Sigmoid colon (tissue), 6 donors: ENCODE measurements at regions not wholly inside any gene's neighbourhood (a gene's known extent, or its start where the extent isn't known, plus 50 kb on each side); places are given as distances from the start of the nearest gene placed in this dataset.

Source experiments
- DNase-seq: peaks from one replicate; pipeline ENCODE4 v3.0.0-alpha.2; 2019
- H3K27ac ChIP-seq, 4 donors: fragments of 200-600 bp; sonication (generic); one replicate each; pipeline ENCODE4 v1.5.1; 2016 to 2019; ENCODE audit warnings: mild to moderate bottlenecking in 1 of 4
- H3K27me3 ChIP-seq, 3 donors: fragments of 200-600 bp; sonication (generic); one replicate each; pipeline ENCODE4 v1.5.1; 2019; ENCODE audit warnings: mild to moderate bottlenecking in 1 of 3
- H3K36me3 ChIP-seq, 4 donors: fragments of 200-600 bp; sonication (generic); one replicate each; pipeline ENCODE4 v1.5.1; 2016 to 2019
- H3K4me1 ChIP-seq, 4 donors: fragments of 200-600 bp; sonication (generic); one replicate each; pipeline ENCODE4 v1.5.1; 2017 to 2019
- H3K4me3 ChIP-seq, 4 donors: fragments of 200-600 bp; sonication (generic); one replicate each; pipeline ENCODE4 v1.5.1; 2017 to 2019; ENCODE audit warnings: mild to moderate bottlenecking in 2 of 4, moderate library complexity in 1 of 4
- H3K9me3 ChIP-seq, 4 donors: fragments of 200-600 bp in 3 of 4; sonication (generic) in 3 of 4; one replicate each; pipeline versions ENCODE4 v1.5.1 to v1.6.1; 2013 to 2019
- EP300 ChIP-seq, 4 donors: sonication (generic); formaldehyde crosslinking; IDR thresholded peaks; one replicate each; pipeline ENCODE4 v1.6.1; 2017; ENCODE audit warnings: antibody characterized with exemption in 4 of 4
- POLR2A ChIP-seq, 2 donors: fragments of 450-650 bp; IDR thresholded peaks; one replicate each; pipeline ENCODE4 v1.6.1; 2016; ENCODE audit warnings: antibody characterized with exemption in 2 of 2, mild to moderate bottlenecking in 2 of 2, moderate library complexity in 2 of 2
- POLR2AphosphoS5 ChIP-seq, 4 donors: sonication (generic); formaldehyde crosslinking; IDR thresholded peaks; one replicate each; pipeline ENCODE4 v1.6.1; 2017; ENCODE audit warnings: antibody characterized with exemption in 4 of 4
- WGBS, 2 donors: extraction: QIAGEN DNeasy Blood & Tissue Kit; methylation state at CpG; one replicate each; pipeline ENCODE4 v1.1.7; 2013; 5-methylcytosine and 5-hydroxymethylcytosine counted together
- intact Hi-C: fragments of 100-400 bp; cut with DNase I; formaldehyde crosslinking; loops from one replicate; pipeline ENCODE4 v1.15.1; 2023
- TF ChIP-seq, protein P1 (sequence below), 4 experiments: fragments of 450-650 bp in 3 of 4; fragments of 200-600 bp in 1 of 4; IDR thresholded peaks; one replicate each; pipeline ENCODE4 v1.5.1; 2016 to 2019; ENCODE audit warnings: antibody characterized with exemption in 4 of 4, mild to moderate bottlenecking in 3 of 4, moderate library complexity in 2 of 4
- donor health status: healthy with polysubstance abuse.
- donor health status: healthy.

DNA sequence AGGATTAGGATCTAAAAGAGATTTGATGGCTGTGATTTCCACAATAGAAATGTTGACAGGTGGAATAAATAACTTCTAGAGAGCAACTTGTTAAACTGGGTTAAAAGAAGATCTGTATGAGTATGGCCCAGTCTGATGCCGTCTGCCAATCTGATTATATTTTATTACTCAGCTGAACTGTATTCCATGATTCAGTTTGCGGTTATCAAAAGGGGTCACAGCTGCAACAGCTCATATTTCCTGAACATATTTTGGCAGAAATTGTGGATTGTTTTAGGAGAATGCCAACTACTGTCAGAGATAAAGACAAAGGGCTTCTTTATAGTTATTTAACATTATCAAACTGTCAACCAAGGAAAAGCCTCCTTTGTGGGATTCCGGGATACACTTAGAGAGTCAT lies 244.8 kb upstream of the MINDY3 start:
- Histone ChIP-seq H3K36me3 (no peaks in the 10 kb centered on the region), H3K4me1 (no peaks in the 10 kb centered on the region), H3K27ac (no peak overlapping the region), H3K4me3 (no peak overlapping the region), H3K27me3 (no peaks in the 10 kb centered on the region), H3K9me3 (no peaks in the 10 kb centered on the region)
- 87 to 88% methylated on average over 3 of the region's 3 CpGs for WGBS, 2 donors
- intact Hi-C loops, result no loop called here
- TF ChIP-seq POLR2A (IDR thresholded peaks at IDR 0.05), result no peak
- no peak for DNase-seq

DNA sequence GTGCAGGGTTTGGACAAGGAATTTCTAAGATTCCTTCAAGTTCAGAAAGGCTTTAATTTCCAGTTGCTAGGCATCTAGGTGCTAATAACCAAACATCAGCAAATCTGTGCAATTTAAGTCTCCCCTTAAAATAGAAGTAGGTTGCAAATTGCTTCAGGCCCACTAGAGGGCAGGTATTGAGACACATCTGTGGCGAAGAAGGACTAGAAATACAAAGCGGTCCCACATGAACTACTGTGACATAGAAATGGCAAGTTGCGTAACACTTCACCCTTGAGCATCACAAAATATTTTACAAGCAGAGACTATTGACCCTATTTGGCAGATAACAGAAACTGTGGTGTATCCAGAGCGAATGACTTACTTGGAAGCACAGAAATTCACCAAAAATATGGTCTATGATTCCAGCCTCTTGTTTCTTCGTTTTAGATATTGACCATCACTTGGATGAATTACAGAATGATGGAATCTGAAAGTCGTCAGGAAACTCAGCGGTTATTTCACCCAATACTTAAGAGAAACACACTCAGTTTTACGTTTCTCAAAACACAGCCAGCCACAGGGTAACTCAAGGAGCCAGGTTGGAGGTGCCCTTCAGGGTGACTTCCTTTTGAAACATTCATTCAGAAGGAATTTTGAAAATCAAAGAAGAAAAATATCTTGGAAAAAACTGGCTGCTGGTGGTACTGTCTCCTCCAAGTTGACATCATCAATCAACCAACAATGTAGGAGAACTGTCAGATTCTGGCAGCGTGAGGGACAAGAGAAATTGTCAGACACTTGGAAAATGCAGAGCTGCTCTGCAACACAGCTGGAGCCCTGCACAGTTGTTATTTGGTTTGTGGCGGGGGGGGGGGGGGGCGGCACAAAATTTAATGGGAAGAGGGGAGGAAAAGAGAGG lies 256.3 kb upstream of the MINDY3 start:
- no peaks in the 10 kb centered on the region for H3K4me1 ChIP-seq
- no peak overlapping the region for H3K4me3 ChIP-seq
- no peak for TF ChIP-seq POLR2AphosphoS5 (IDR thresholded peaks at IDR 0.05)
- no peak for TF ChIP-seq EP300 (IDR thresholded peaks at IDR 0.05)
- no peak for TF ChIP-seq POLR2A (IDR thresholded peaks at IDR 0.05)
- TF ChIP-seq, protein P1, sequence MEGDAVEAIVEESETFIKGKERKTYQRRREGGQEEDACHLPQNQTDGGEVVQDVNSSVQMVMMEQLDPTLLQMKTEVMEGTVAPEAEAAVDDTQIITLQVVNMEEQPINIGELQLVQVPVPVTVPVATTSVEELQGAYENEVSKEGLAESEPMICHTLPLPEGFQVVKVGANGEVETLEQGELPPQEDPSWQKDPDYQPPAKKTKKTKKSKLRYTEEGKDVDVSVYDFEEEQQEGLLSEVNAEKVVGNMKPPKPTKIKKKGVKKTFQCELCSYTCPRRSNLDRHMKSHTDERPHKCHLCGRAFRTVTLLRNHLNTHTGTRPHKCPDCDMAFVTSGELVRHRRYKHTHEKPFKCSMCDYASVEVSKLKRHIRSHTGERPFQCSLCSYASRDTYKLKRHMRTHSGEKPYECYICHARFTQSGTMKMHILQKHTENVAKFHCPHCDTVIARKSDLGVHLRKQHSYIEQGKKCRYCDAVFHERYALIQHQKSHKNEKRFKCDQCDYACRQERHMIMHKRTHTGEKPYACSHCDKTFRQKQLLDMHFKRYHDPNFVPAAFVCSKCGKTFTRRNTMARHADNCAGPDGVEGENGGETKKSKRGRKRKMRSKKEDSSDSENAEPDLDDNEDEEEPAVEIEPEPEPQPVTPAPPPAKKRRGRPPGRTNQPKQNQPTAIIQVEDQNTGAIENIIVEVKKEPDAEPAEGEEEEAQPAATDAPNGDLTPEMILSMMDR (IDR thresholded peaks at IDR 0.05), result no peak
- WGBS, 2 donors, result 51 to 62% methylated on average over 11 of the region's 11 CpGs
- no peaks in the 10 kb centered on the region for H3K27me3 ChIP-seq
- intact Hi-C loops, result no loop called here
- no peaks in the 10 kb centered on the region for H3K9me3 ChIP-seq
- no peak for DNase-seq
- no peaks in the 10 kb centered on the region for H3K36me3 ChIP-seq
- H3K27ac ChIP-seq, result no peak overlapping the region

DNA sequence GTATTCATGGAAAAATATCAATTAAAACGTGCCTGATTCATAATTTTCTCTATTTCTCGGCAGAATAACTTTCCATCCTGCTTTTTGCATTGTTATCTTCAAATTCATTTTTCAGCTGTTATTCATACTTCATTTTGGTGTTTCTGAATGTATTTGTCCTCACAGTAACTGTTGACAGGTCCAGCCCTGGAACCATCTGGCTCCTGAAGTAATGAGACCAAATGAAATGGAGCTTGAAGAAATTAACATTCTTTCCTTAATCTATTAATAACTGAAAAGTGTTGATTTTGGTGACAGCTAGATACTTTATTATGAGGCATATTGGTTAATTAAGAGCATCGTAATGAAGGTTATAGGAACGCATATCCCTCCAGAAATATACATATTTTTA lies 257.0 kb upstream of the MINDY3 start:
- WGBS, 2 donors, result 76 to 78% methylated on average over 4 of the region's 4 CpGs
- H3K4me3 ChIP-seq, result no peak overlapping the region
- no peaks in the 10 kb centered on the region for H3K27me3 ChIP-seq
- TF ChIP-seq EP300 (IDR thresholded peaks at IDR 0.05), result no peak
- no peak for TF ChIP-seq POLR2AphosphoS5 (IDR thresholded peaks at IDR 0.05)
- TF ChIP-seq POLR2A (IDR thresholded peaks at IDR 0.05), result no peak
- TF ChIP-seq, protein P1 (IDR thresholded peaks at IDR 0.05), result no peak
- intact Hi-C loops, result no loop called here
- no peaks in the 10 kb centered on the region for H3K9me3 ChIP-seq
- no peaks in the 10 kb centered on the region for H3K36me3 ChIP-seq
- no peaks in the 10 kb centered on the region for H3K4me1 ChIP-seq
- no peak overlapping the region for H3K27ac ChIP-seq
- no peak for DNase-seq

DNA sequence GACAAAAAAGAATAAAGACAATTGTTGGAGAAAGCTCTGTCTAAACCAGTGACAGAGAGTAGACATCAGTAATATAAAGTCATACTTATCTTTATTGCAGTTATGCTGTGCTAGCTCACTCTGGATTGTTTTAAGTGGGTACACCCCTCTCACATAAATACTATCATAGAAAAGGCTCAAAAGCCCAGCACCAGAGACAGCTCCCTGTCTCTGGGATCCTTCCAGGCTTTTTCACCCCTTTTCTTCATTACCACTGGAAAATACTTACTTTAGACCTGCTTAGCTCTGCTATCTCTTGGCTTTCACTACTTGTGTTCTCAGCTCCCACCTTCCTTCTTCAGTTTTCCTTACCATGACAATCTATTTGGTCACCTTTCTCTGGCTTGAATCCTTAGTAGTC lies 259.1 kb upstream of the MINDY3 start:
- Histone ChIP-seq H3K4me3 (no peak overlapping the region), H3K27ac (no peak overlapping the region), H3K27me3 (no peaks in the 10 kb centered on the region), H3K4me1 (no peaks in the 10 kb centered on the region), H3K9me3 (no peaks in the 10 kb centered on the region), H3K36me3 (no peaks in the 10 kb centered on the region)
- intact Hi-C loops, result no loop called here
- no peak for TF ChIP-seq EP300 (IDR thresholded peaks at IDR 0.05)
- no peak for TF ChIP-seq POLR2A (IDR thresholded peaks at IDR 0.05)
- TF ChIP-seq, protein P1 (IDR thresholded peaks at IDR 0.05), result no peak
- TF ChIP-seq POLR2AphosphoS5 (IDR thresholded peaks at IDR 0.05), result no peak
- no peak for DNase-seq

DNA sequence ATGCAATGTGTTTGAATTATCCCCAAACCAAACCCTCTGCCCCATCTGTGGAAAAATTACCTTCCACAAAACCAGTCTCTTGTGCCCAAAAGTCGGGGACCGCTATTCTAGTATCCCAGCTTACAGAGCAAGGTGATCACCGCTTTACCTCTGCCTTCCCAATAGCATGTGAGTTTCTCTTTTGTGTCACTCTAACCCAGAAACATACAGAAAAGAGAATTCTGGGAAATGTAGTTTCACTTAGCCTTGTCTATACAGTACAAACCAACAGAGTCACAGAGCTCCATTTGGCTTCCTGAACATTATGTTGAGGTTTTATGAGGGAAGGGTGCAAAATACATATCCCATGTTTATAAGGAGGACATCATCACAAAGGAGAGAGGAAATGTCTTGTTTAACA lies 260.3 kb upstream of the MINDY3 start:
- Histone ChIP-seq H3K9me3 (no peaks in the 10 kb centered on the region), H3K27ac (no peak overlapping the region), H3K36me3 (no peaks in the 10 kb centered on the region), H3K4me3 (no peak overlapping the region), H3K4me1 (no peaks in the 10 kb centered on the region), H3K27me3 (no peaks in the 10 kb centered on the region)
- intact Hi-C loops, result no loop called here
- DNase-seq, result no peak
- WGBS, 2 donors, result 76 to 87% methylated on average over 3 of the region's 3 CpGs
- TF ChIP-seq POLR2AphosphoS5 (IDR thresholded peaks at IDR 0.05), result no peak
- TF ChIP-seq EP300 (IDR thresholded peaks at IDR 0.05), result no peak
- TF ChIP-seq POLR2A (IDR thresholded peaks at IDR 0.05), result no peak
- TF ChIP-seq, protein P1 (IDR thresholded peaks at IDR 0.05), result no peak
